ENCODE measurements at regions not wholly inside any gene's neighbourhood (a gene's known extent, or its start where the extent isn't known, plus 50 kb on each side); places are given as distances from the start of the nearest gene placed in this dataset.

GRCh38 chr3:165359005-165359404 lies 162.8 kb upstream of the SLITRK3 start:
- Histone ChIP-seq H3K4me3 (no peak overlapping the region), H3K27me3 (replicated peaks; ENCODE audit: insufficient read depth) (no peaks in the 10 kb centered on the region), H3K4me1 (replicated peaks) (no peaks in the 10 kb centered on the region), H3K9me3 (no peaks in the 10 kb centered on the region), H3K36me3 (no peaks in the 10 kb centered on the region), H3K27ac (no peak overlapping the region)
- TF ChIP-seq POLR2A (IDR thresholded peaks at IDR 0.05) (no peak), CTCF (IDR thresholded peaks at IDR 0.05) (no peak), POLR2AphosphoS5 (IDR thresholded peaks at IDR 0.05) (no peak)
- DNase-seq (ENCODE audit: low spot score) = no peak
- intact Hi-C loops (cut with DNase I) = loop anchor here (10.0 kb wide), 2 partner anchors 106 to 286 kb away; no protein-coding TSS in a partner anchor
- WGBS = 65% methylated on average over 3 of the region's 3 CpGs

- H3K27me3 ChIP-seq (replicated peaks; ENCODE audit: insufficient read depth) = no peaks in the 10 kb centered on the region
- 95% methylated on average over 5 of the region's 5 CpGs for WGBS
- TF ChIP-seq POLR2A (IDR thresholded peaks at IDR 0.05) = no peak
- no peak for TF ChIP-seq POLR2AphosphoS5 (IDR thresholded peaks at IDR 0.05)
- TF ChIP-seq CTCF (IDR thresholded peaks at IDR 0.05) = no peak
- DNase-seq (ENCODE audit: low spot score) = no peak
- H3K27ac ChIP-seq = no peak overlapping the region
- intact Hi-C loops (cut with DNase I) = loop anchor here (10.0 kb wide), 2 partner anchors 109 to 289 kb away; no protein-coding TSS in a partner anchor
- H3K36me3 ChIP-seq = no peaks in the 10 kb centered on the region
- H3K4me1 ChIP-seq (replicated peaks) = no peaks in the 10 kb centered on the region
- no peaks in the 10 kb centered on the region for H3K9me3 ChIP-seq
- H3K4me3 ChIP-seq = no peak overlapping the region
Measured at GRCh38 chr3:165355316-165355715, 159.1 kb upstream of the SLITRK3 start.

GRCh38 chr3:165347526-165347925 lies 151.3 kb upstream of the SLITRK3 start:
- H3K27me3 ChIP-seq (replicated peaks; ENCODE audit: insufficient read depth) = no peaks in the 10 kb centered on the region
- H3K4me1 ChIP-seq (replicated peaks) = no peaks in the 10 kb centered on the region
- no peak overlapping the region for H3K27ac ChIP-seq
- no peak overlapping the region for H3K4me3 ChIP-seq
- no peaks in the 10 kb centered on the region for H3K36me3 ChIP-seq
- intact Hi-C loops (cut with DNase I) = no loop called here
- WGBS = 61% methylated on average over 4 of the region's 4 CpGs
- no peak for DNase-seq (ENCODE audit: low spot score)
- no peaks in the 10 kb centered on the region for H3K9me3 ChIP-seq
- TF ChIP-seq CTCF (IDR thresholded peaks at IDR 0.05) = no peak
- TF ChIP-seq POLR2A (IDR thresholded peaks at IDR 0.05) = no peak
- TF ChIP-seq POLR2AphosphoS5 (IDR thresholded peaks at IDR 0.05) = no peak

GRCh38 chr3:165346503-165346902 lies 150.3 kb upstream of the SLITRK3 start:
- Histone ChIP-seq H3K4me3 (no peak overlapping the region), H3K4me1 (replicated peaks) (no peaks in the 10 kb centered on the region), H3K36me3 (no peaks in the 10 kb centered on the region), H3K27ac (no peak overlapping the region), H3K27me3 (replicated peaks; ENCODE audit: insufficient read depth) (no peaks in the 10 kb centered on the region), H3K9me3 (no peaks in the 10 kb centered on the region)
- DNase-seq (ENCODE audit: low spot score) = no peak
- 78% methylated on average over 4 of the region's 4 CpGs for WGBS
- TF ChIP-seq POLR2A (IDR thresholded peaks at IDR 0.05) (no peak), CTCF (IDR thresholded peaks at IDR 0.05) (no peak), POLR2AphosphoS5 (IDR thresholded peaks at IDR 0.05) (no peak)
- intact Hi-C loops (cut with DNase I) = no loop called here

- Histone ChIP-seq H3K9me3 (no peaks in the 10 kb centered on the region), H3K4me1 (replicated peaks) (no peaks in the 10 kb centered on the region), H3K27ac (no peak overlapping the region), H3K36me3 (no peaks in the 10 kb centered on the region), H3K27me3 (replicated peaks; ENCODE audit: insufficient read depth) (no peaks in the 10 kb centered on the region), H3K4me3 (no peak overlapping the region)
- DNase-seq (ENCODE audit: low spot score) = no peak
- TF ChIP-seq CTCF (IDR thresholded peaks at IDR 0.05) = no peak
- TF ChIP-seq POLR2AphosphoS5 (IDR thresholded peaks at IDR 0.05) = no peak
- no peak for TF ChIP-seq POLR2A (IDR thresholded peaks at IDR 0.05)
- intact Hi-C loops (cut with DNase I) = no loop called here
- 45% methylated on average over 1 of the region's 1 CpG for WGBS
Measured at GRCh38 chr3:165343185-165343584, 147.0 kb upstream of the SLITRK3 start.

All from prostate gland (tissue), 2 donors.